SK-N-SH (cell line): ENCODE measurements at regions not wholly inside any gene's neighbourhood (a gene's known extent, or its start where the extent isn't known, plus 50 kb on each side); places are given as distances from the start of the nearest gene placed in this dataset.

Experiments
- CTCF ChIA-PET: fragments of 300-600, 350-600 bp; formaldehyde crosslinking; extraction: SDS; loops from one replicate; lab custom pipeline; 2021; lab: Yijun Ruan, JAX
- POLR2A ChIA-PET: fragments of 350-600 bp; sonication (Branson Sonifier 250); formaldehyde crosslinking; extraction: SDS; loops from one replicate; lab custom pipeline; 2020; ENCODE audit warnings: antibody characterized with exemption, inconsistent platforms; lab: Yijun Ruan, JAX
- DNase-seq: peaks from one replicate; pipeline ENCODE4 v3.0.0; 2012
- H2AFZ ChIP-seq: fragments of 200-600 bp; sonication (generic); 2 replicates; pipeline ENCODE4 v1.8.1; 2016; ENCODE audit warnings: antibody characterized with exemption, mild to moderate bottlenecking, low read depth
- H3F3A ChIP-seq: fragments of 200-600 bp; sonication (generic); replicated peaks from 2 replicates; pipeline ENCODE3; 2016; ENCODE audit warnings: antibody characterized with exemption, mild to moderate bottlenecking; ENCODE audit not compliant: insufficient read depth
- H3K27ac ChIP-seq, 2 experiments: fragments of 200-500 bp in 1 of 2; fragments of 200-600 bp in 1 of 2; sonication (Bioruptor generic) in 1 of 2; sonication (generic), shearing (Covaris generic) in 1 of 2; 2 replicates each; pipeline versions ENCODE4 v1.5.1 to v1.6.1; 2014 to 2016; ENCODE audit warnings: low read depth in 2 of 2, inconsistent platforms in 1 of 2, low read length in 1 of 2, mild to moderate bottlenecking in 1 of 2, mixed read lengths in 1 of 2
- H3K27me3 ChIP-seq: fragments of 200-600 bp; sonication (generic), shearing (Covaris generic); 2 replicates; pipeline ENCODE4 v1.6.1; 2016; ENCODE audit warnings: mixed run types; ENCODE audit not compliant: insufficient read depth
- H3K36me3 ChIP-seq, 2 experiments: fragments of 200-500 bp in 1 of 2; fragments of 200-600 bp in 1 of 2; sonication (Bioruptor generic) in 1 of 2; sonication (generic) in 1 of 2; replicated peaks in 1 of 2; 2 replicates each; pipeline versions ENCODE3 to v1.5.1; 2014 to 2016; ENCODE audit warnings: low read length in 1 of 2, mild to moderate bottlenecking in 1 of 2; ENCODE audit not compliant: insufficient read depth in 2 of 2, control insufficient read depth in 1 of 2
- H3K4me1 ChIP-seq, 2 experiments: fragments of 200-500 bp in 1 of 2; fragments of 200-600 bp in 1 of 2; sonication (Bioruptor generic) in 1 of 2; sonication (generic), shearing (Covaris generic) in 1 of 2; 2 replicates each; pipeline versions ENCODE4 v1.5.1 to v1.6.1; 2014 to 2016; ENCODE audit warnings: low read depth in 1 of 2, low read length in 1 of 2, mixed run types in 1 of 2; ENCODE audit not compliant: insufficient read depth in 2 of 2, control insufficient read depth in 1 of 2
- H3K4me2 ChIP-seq: fragments of 200-600 bp; sonication (generic), shearing (Covaris generic); 2 replicates; pipeline ENCODE4 v1.6.1; 2017; ENCODE audit warnings: mixed run types
- H3K4me3 ChIP-seq, 2 experiments: fragments of 200-500 bp in 1 of 2; fragments of 200-600 bp in 1 of 2; sonication (Bioruptor generic) in 1 of 2; sonication (generic), shearing (Covaris generic) in 1 of 2; 2 replicates each; pipeline versions ENCODE4 v1.5.1 to v1.8.1; 2014 to 2016; ENCODE audit warnings: low read depth in 2 of 2, inconsistent platforms in 1 of 2, low read length in 1 of 2, mild to moderate bottlenecking in 1 of 2, mixed read lengths in 1 of 2, moderate library complexity in 1 of 2
- H3K79me2 ChIP-seq: fragments of 200-600 bp; sonication (generic); 2 replicates; pipeline ENCODE4 v1.8.1; 2017; ENCODE audit warnings: mild to moderate bottlenecking; ENCODE audit not compliant: insufficient read depth
- H3K9ac ChIP-seq: fragments of 200-600 bp; sonication (generic); 2 replicates; pipeline ENCODE4 v1.6.1; 2017; ENCODE audit warnings: mixed run types
- H3K9me2 ChIP-seq: fragments of 200-600 bp; sonication (generic); 2 replicates; pipeline ENCODE4 v1.6.1; 2017; ENCODE audit warnings: mixed run types
- H3K9me3 ChIP-seq: fragments of 200-600 bp; sonication (generic); 2 replicates; pipeline ENCODE4 v1.6.1; 2017; ENCODE audit warnings: mixed run types, mild to moderate bottlenecking, moderate library complexity
- H4K20me1 ChIP-seq: fragments of 200-600 bp; sonication (generic); 2 replicates; pipeline ENCODE4 v1.6.1; 2017; ENCODE audit warnings: mild to moderate bottlenecking, mixed run types; ENCODE audit not compliant: insufficient read depth
- CHD2 ChIP-seq: fragments of 150-350 bp; IDR thresholded peaks from 2 replicates; pipeline ENCODE4 v1.6.1; 2018; ENCODE audit warnings: low read length; ENCODE audit not compliant: partially characterized antibody
- ELF1 ChIP-seq: IDR thresholded peaks from 2 replicates; pipeline ENCODE4 v1.4.0; 2012
- EP300 ChIP-seq, 2 experiments: IDR thresholded peaks; 2 replicates each; pipeline versions ENCODE4 v1.4.0 to v1.6.1; 2012; ENCODE audit warnings: borderline replicate concordance in 1 of 2, low read depth in 1 of 2, low read length in 1 of 2
- FOSL2 ChIP-seq: IDR thresholded peaks from 2 replicates; pipeline ENCODE4 v1.4.0; 2012; ENCODE audit warnings: low read depth, mild to moderate bottlenecking, moderate library complexity, borderline replicate concordance
- IRF3 ChIP-seq: fragments of 150-350 bp; IDR thresholded peaks from 2 replicates; pipeline ENCODE4 v1.6.1; 2016; ENCODE audit warnings: mild to moderate bottlenecking, low read depth, low read length
- JUND ChIP-seq: IDR thresholded peaks from 2 replicates; pipeline ENCODE4 v1.4.0; 2012
- MAX ChIP-seq: IDR thresholded peaks from 2 replicates; pipeline ENCODE4 v1.4.0; 2012; ENCODE audit warnings: low read depth
- MEF2A ChIP-seq: IDR thresholded peaks from 2 replicates; pipeline ENCODE4 v1.4.0; 2012; ENCODE audit warnings: low read depth, borderline replicate concordance
- PBX3 ChIP-seq: IDR thresholded peaks from 2 replicates; pipeline ENCODE4; 2012
- RCOR1 ChIP-seq: fragments of 150-350 bp; IDR thresholded peaks from 2 replicates; pipeline ENCODE4 v1.6.1; 2017; ENCODE audit warnings: antibody characterized with exemption, low read length
- TEAD4 ChIP-seq: IDR thresholded peaks from 2 replicates; pipeline ENCODE4 v1.4.0; 2012; ENCODE audit warnings: mild to moderate bottlenecking, borderline replicate concordance; ENCODE audit not compliant: insufficient read depth
- ZBTB33 ChIP-seq: IDR thresholded peaks from 2 replicates; pipeline ENCODE4 v1.4.0; 2012; ENCODE audit warnings: low read depth, borderline replicate concordance
- WGBS: methylation state at CpG from one replicate; pipeline ENCODE4 v1.1.6; 2017; ENCODE audit warnings: low lambda C conversion rate; 5-methylcytosine and 5-hydroxymethylcytosine counted together

- no peaks in the 10 kb centered on the region for H3K9me2 ChIP-seq
- no peaks in the 10 kb centered on the region for H3K79me2 ChIP-seq
- CTCF ChIA-PET = interaction anchor here (1.1 to 1.7 kb wide), 2 partner anchors 12 to 209 kb away, joined by 3 to 4 read pairs; no protein-coding TSS in a partner anchor
- H3K4me2 ChIP-seq = no peak overlapping the region
- H3F3A ChIP-seq = no peaks in the 10 kb centered on the region
- no peak overlapping the region for H3K27ac ChIP-seq
- H3K4me1 ChIP-seq = no peaks in the 10 kb centered on the region
- H3K36me3 ChIP-seq = no peaks in the 10 kb centered on the region
- H3K27me3 ChIP-seq = no peaks in the 10 kb centered on the region; the same call in 1 of the 2 replicates
- 31% methylated on average over 1 of the region's 1 CpG for WGBS
- no peak overlapping the region for H3K9ac ChIP-seq
- no peaks in the 10 kb centered on the region for H3K9me3 ChIP-seq
- H3K4me3 ChIP-seq = no peak overlapping the region
- no peak overlapping the region for H2AFZ ChIP-seq
- DNase-seq = no peak
- no peaks in the 10 kb centered on the region for H4K20me1 ChIP-seq
- TF ChIP-seq ZBTB33 (no peak), PBX3 (no peak), CHD2 (no peak), MAX (no peak), EP300 (IDR thresholded peaks at IDR 0.05; ENCODE audit: borderline replicate concordance in 1 of 2, low read depth in 1 of 2, low read length in 1 of 2) (no peak)
- POLR2A ChIA-PET = no interaction called here
Observed at GRCh38 chr12:111089616-111090015, 169.2 kb upstream of the MYL2 start.

GRCh38 chr12:111088409-111088808, 168.0 kb upstream of the MYL2 start:
- H3K27me3 ChIP-seq = no peaks in the 10 kb centered on the region; the same call in 1 of the 2 replicates
- CTCF ChIA-PET = no interaction called here
- WGBS = 74% methylated on average over 8 of the region's 9 CpGs

More at GRCh38 chr12:111088409-111088808, 168.0 kb upstream of the MYL2 start:
- Histone ChIP-seq H3K9ac (no peak overlapping the region), H3K27ac (no peak overlapping the region), H3K79me2 (no peaks in the 10 kb centered on the region), H3K4me2 (no peak overlapping the region), H2AFZ (no peak overlapping the region), H3K4me1 (no peaks in the 10 kb centered on the region), H3F3A (no peaks in the 10 kb centered on the region), H4K20me1 (no peaks in the 10 kb centered on the region), H3K9me3 (no peaks in the 10 kb centered on the region), H3K9me2 (no peaks in the 10 kb centered on the region), H3K4me3 (no peak overlapping the region), H3K36me3 (no peaks in the 10 kb centered on the region)
- TF ChIP-seq MEF2A (no peak), IRF3 (no peak), JUND (no peak), TEAD4 (no peak), FOSL2 (no peak), ELF1 (no peak), PBX3 (no peak), RCOR1 (no peak)
- DNase-seq = no peak
- POLR2A ChIA-PET = no interaction called here
